ENCODE measurements at regions not wholly inside any gene's neighbourhood (a gene's known extent, or its start where the extent isn't known, plus 50 kb on each side); places are given as distances from the start of the nearest gene placed in this dataset.

GRCh38 chr4:38560768-38561558 is 103.0 kb upstream of the KLF3 start:
- Histone ChIP-seq H3K9me3 (ENCODE audit: control insufficient read depth in 1 of 2, insufficient read depth in 1 of 2, low read depth in 1 of 2, low read length in 2 of 2) (no peaks in the 10 kb centered on the region), H3K36me3 (ENCODE audit: control insufficient read depth in 1 of 2, insufficient read depth in 2 of 2, low read length in 2 of 2) (no peaks in the 10 kb centered on the region), H3K4me3 (replicated peaks in 1 of 2; ENCODE audit: low read depth in 1 of 2, low read length in 2 of 2) (no peak overlapping the region), H3K9ac (ENCODE audit: low read length) (no peak overlapping the region), H3K27ac (ENCODE audit: low read depth, low read length) (no peak overlapping the region), H4K20me1 (ENCODE audit: insufficient read depth) (no peaks in the 10 kb centered on the region), H2AFZ (ENCODE audit: low read depth, low read length, poor library complexity, severe bottlenecking) (no peak overlapping the region), H3K4me2 (ENCODE audit: low read length) (no peak overlapping the region), H3K9me2 (ENCODE audit: insufficient read depth) (no peaks in the 10 kb centered on the region), H3K27me3 (ENCODE audit: insufficient read depth, low read length) (no peaks in the 10 kb centered on the region), H3K79me2 (ENCODE audit: insufficient read depth, low read length) (no peaks in the 10 kb centered on the region), H3K4me1 (ENCODE audit: control insufficient read depth in 1 of 2, insufficient read depth in 2 of 2, low read length in 2 of 2) (no peaks in the 10 kb centered on the region)
- TF ChIP-seq EZH2 (IDR thresholded peaks at IDR 0.05) (no peak), EGR1 (IDR thresholded peaks at IDR 0.05; ENCODE audit: low read depth) (no peak)
- ChIA-PET POLR2A (no interaction called here), CTCF (no interaction called here), RAD21 (ENCODE audit: low non-redundant PET in 1 of 2, low total read pairs in 2 of 2, uncharacterized antibody in 2 of 2, unreplicated experiment in 2 of 2) (no interaction called here)
- DNase-seq (ENCODE audit: low read depth, low spot score) (no peak), ATAC-seq (no peak)
- intact Hi-C loops (cut with micrococcal nuclease) = no loop called here
- no TSS peak for BruUV-seq (replicated peaks)

- Histone ChIP-seq H3K79me2 (ENCODE audit: insufficient read depth, low read length) (no peaks in the 10 kb centered on the region), H3K4me1 (ENCODE audit: control insufficient read depth in 1 of 2, insufficient read depth in 2 of 2, low read length in 2 of 2) (no peaks in the 10 kb centered on the region), H3K4me2 (ENCODE audit: low read length) (no peak overlapping the region), H3K9ac (ENCODE audit: low read length) (no peak overlapping the region), H4K20me1 (ENCODE audit: insufficient read depth) (no peaks in the 10 kb centered on the region), H3K27me3 (ENCODE audit: insufficient read depth, low read length) (no peaks in the 10 kb centered on the region), H3K9me2 (ENCODE audit: insufficient read depth) (no peaks in the 10 kb centered on the region), H3K27ac (ENCODE audit: low read depth, low read length) (no peak overlapping the region), H3K4me3 (replicated peaks in 1 of 2; ENCODE audit: low read depth in 1 of 2, low read length in 2 of 2) (no peak overlapping the region), H3K36me3 (ENCODE audit: control insufficient read depth in 1 of 2, insufficient read depth in 2 of 2, low read length in 2 of 2) (no peaks in the 10 kb centered on the region), H2AFZ (ENCODE audit: low read depth, low read length, poor library complexity, severe bottlenecking) (no peak overlapping the region), H3K9me3 (ENCODE audit: control insufficient read depth in 1 of 2, insufficient read depth in 1 of 2, low read depth in 1 of 2, low read length in 2 of 2) (no peaks in the 10 kb centered on the region)
- DNase-seq (ENCODE audit: low read depth, low spot score) (no peak), ATAC-seq (no peak)
- ChIA-PET POLR2A (no interaction called here), RAD21 (ENCODE audit: low non-redundant PET in 1 of 2, low total read pairs in 2 of 2, uncharacterized antibody in 2 of 2, unreplicated experiment in 2 of 2) (no interaction called here), CTCF (no interaction called here)
- no peak for TF ChIP-seq ZFX (IDR thresholded peaks at IDR 0.05)
- BruUV-seq (replicated peaks) = no TSS peak
- intact Hi-C loops (cut with micrococcal nuclease) = no loop called here
Measured at GRCh38 chr4:38562751-38563198, 101.2 kb upstream of the KLF3 start.
